Adrenal gland (tissue), 5 donors: ENCODE measurements at regions not wholly inside any gene's neighbourhood (a gene's known extent, or its start where the extent isn't known, plus 50 kb on each side); places are given as distances from the start of the nearest gene placed in this dataset.

Experiments
- POLR2A ChIP-seq, 2 donors: fragments of 450-650 bp; IDR thresholded peaks; one replicate each; pipeline ENCODE4 v1.6.1; 2017; ENCODE audit warnings: antibody characterized with exemption in 2 of 2, mild to moderate bottlenecking in 2 of 2, moderate library complexity in 1 of 2
- TF ChIP-seq, protein P1 (sequence below), 6 experiments: fragments of 450-650 bp in 4 of 6; fragments of 200-600 bp in 2 of 6; sonication (generic) in 1 of 6; IDR thresholded peaks; 1 replicate in 5 of 6; 2 replicates in 1 of 6; pipeline versions ENCODE4 v1.5.1 to v1.8.0; 2016 to 2021; ENCODE audit warnings: antibody characterized with exemption in 6 of 6, mild to moderate bottlenecking in 2 of 6, moderate library complexity in 1 of 6
- donor health status: DM: no; HTN: no; CAD: no.

DNA sequence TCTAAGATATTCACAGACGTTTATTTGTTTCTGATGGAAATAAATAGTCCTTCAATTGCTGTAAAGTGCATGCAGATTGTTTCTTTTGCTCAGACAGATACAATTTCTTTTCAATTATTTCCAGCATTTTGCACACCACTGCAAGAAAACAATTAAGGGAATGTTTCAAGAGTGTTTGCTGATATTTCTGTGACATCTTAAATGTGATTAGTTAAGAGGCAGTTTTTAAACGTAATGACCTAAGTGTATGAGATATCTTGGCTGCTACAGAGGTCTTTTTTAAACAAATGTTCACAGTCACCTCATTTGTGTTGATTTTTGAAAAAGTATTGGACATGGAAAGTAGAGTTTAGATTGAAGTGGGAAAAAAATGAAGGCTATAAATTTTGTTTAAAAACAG, 262.3 kb upstream of the BRINP3 start:
- TF ChIP-seq, protein P1, sequence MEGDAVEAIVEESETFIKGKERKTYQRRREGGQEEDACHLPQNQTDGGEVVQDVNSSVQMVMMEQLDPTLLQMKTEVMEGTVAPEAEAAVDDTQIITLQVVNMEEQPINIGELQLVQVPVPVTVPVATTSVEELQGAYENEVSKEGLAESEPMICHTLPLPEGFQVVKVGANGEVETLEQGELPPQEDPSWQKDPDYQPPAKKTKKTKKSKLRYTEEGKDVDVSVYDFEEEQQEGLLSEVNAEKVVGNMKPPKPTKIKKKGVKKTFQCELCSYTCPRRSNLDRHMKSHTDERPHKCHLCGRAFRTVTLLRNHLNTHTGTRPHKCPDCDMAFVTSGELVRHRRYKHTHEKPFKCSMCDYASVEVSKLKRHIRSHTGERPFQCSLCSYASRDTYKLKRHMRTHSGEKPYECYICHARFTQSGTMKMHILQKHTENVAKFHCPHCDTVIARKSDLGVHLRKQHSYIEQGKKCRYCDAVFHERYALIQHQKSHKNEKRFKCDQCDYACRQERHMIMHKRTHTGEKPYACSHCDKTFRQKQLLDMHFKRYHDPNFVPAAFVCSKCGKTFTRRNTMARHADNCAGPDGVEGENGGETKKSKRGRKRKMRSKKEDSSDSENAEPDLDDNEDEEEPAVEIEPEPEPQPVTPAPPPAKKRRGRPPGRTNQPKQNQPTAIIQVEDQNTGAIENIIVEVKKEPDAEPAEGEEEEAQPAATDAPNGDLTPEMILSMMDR (IDR thresholded peaks at IDR 0.05): no peak
- no peak for TF ChIP-seq POLR2A (IDR thresholded peaks at IDR 0.05)
